Naive thymus-derived CD8-positive, alpha-beta T cell (primary cell): ENCODE measurements at regions not wholly inside any gene's neighbourhood (a gene's known extent, or its start where the extent isn't known, plus 50 kb on each side); places are given as distances from the start of the nearest gene placed in this dataset.

Source experiments
- ATAC-seq, 2 donors: fragments of 150-1000 bp; cut with Tn5 transposase in 1 of 2; sonication (Bioruptor Pico), chemical (Tn5 transposase) in 1 of 2; 1 replicate in 1 of 2; 2 replicates in 1 of 2; pipeline ENCODE4 v1.10.0; 2021; ENCODE audit warnings: mild to moderate bottlenecking in 2 of 2, moderate library complexity in 2 of 2
- POLR2A ChIA-PET: fragments of 350-600 bp; sonication (Branson Sonifier 250); formaldehyde crosslinking; loops from one replicate; lab custom pipeline; 2021; ENCODE audit warnings: antibody characterized with exemption; lab: Charles Lee
- DNase-seq, 10 donors: peaks; one replicate each; pipeline versions ENCODE4 v3.0.0 to v3.0.0-alpha.2; 2020 to 2022
- H3K27ac Mint-ChIP-seq, 10 donors: one replicate each; pipeline ENCODE4 v1.8.0; 2020 to 2022; ENCODE audit warnings: mild to moderate bottlenecking in 10 of 10, mixed read lengths in 10 of 10, moderate library complexity in 4 of 10, inconsistent platforms in 1 of 10
- H3K27me3 Mint-ChIP-seq, 5 donors: one replicate each; pipeline ENCODE4 v1.8.0; 2021 to 2022; ENCODE audit warnings: mixed read lengths in 5 of 5
- H3K36me3 Mint-ChIP-seq, 3 donors: one replicate each; pipeline ENCODE4 v1.8.0; 2020 to 2022; ENCODE audit warnings: mixed read lengths in 3 of 3, mild to moderate bottlenecking in 2 of 3, inconsistent platforms in 1 of 3
- H3K4me1 Mint-ChIP-seq, 4 donors: one replicate each; pipeline ENCODE4 v1.8.0; 2021 to 2022; ENCODE audit warnings: mixed read lengths in 4 of 4
- H3K4me3 Mint-ChIP-seq, 10 donors: one replicate each; pipeline ENCODE4 v1.8.0; 2020 to 2022; ENCODE audit warnings: mild to moderate bottlenecking in 10 of 10, mixed read lengths in 10 of 10, moderate library complexity in 6 of 10, inconsistent platforms in 1 of 10
- H3K9me3 Mint-ChIP-seq, 9 donors: one replicate each; pipeline ENCODE4 v1.8.0; 2020 to 2022; ENCODE audit warnings: mixed read lengths in 9 of 9, mild to moderate bottlenecking in 3 of 9, inconsistent platforms in 1 of 9, moderate library complexity in 1 of 9

DNA sequence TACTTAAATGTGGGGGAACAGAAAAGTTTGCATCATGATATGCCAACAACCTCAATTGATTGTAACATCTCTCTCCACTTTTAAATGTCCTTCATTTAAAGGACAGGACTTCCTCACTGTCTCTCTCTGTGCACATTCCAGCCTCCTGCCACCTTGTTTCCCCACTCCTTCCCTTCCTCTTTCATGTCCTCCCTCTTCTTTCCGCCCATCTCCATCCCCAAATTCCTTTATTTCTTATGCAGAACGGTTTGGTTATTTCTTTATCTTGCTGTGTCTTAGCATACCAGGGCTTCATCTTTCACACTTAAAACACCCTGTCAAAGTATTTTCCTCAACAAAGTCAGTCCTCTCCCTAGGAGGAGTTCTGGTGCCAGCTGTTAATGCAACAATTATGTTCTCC lies 293.8 kb downstream of the NXPE2 start:
- no peak for ATAC-seq

DNA sequence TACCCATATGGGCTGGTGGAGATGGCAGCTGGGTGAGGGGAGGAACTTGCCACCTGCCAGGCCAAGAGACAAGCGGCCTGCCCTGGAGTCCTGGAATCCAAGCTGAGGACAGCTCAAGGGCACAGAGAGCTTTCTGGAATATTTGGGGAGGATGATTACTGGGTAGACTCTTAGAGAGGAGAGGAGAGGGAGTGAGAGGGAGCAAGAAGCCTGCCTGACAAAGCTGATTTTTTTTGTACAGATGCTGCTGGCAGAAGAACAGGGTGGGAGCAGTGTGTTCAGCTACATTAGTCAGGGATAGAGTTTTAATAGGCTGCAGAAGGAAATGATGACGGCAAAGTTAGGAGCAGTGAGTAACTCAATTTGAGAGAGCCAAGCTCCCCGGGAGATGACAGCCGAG lies 299.3 kb downstream of the NXPE2 start:
- H3K36me3 Mint-ChIP-seq, result no peaks in the 10 kb centered on the region
- ATAC-seq (no peak), DNase-seq (no peak)
- no peaks in the 10 kb centered on the region for H3K4me1 Mint-ChIP-seq
- no peak overlapping the region for H3K27ac Mint-ChIP-seq
- POLR2A ChIA-PET, result no interaction called here
- H3K4me3 Mint-ChIP-seq, result no peak overlapping the region
- H3K9me3 Mint-ChIP-seq, result peaks cover 0 to 7% (median 0%) of the 10 kb centered on the region in 9 donors
- H3K27me3 Mint-ChIP-seq, result peaks cover 0 to 4% (median 0%) of the 10 kb centered on the region in 5 donors

More for the DNA sequence above, 293.8 kb downstream of the NXPE2 start:
- no peak overlapping the region for H3K27ac Mint-ChIP-seq
- POLR2A ChIA-PET, result no interaction called here
- no peak overlapping the region for H3K4me3 Mint-ChIP-seq
- no peak for DNase-seq
- peaks cover 0 to 4% (median 0%) of the 10 kb centered on the region in 9 donors for H3K9me3 Mint-ChIP-seq
- peaks cover 0 to 5% (median 0%) of the 10 kb centered on the region in 5 donors for H3K27me3 Mint-ChIP-seq
- H3K4me1 Mint-ChIP-seq, result no peaks in the 10 kb centered on the region
- H3K36me3 Mint-ChIP-seq, result no peaks in the 10 kb centered on the region

DNA sequence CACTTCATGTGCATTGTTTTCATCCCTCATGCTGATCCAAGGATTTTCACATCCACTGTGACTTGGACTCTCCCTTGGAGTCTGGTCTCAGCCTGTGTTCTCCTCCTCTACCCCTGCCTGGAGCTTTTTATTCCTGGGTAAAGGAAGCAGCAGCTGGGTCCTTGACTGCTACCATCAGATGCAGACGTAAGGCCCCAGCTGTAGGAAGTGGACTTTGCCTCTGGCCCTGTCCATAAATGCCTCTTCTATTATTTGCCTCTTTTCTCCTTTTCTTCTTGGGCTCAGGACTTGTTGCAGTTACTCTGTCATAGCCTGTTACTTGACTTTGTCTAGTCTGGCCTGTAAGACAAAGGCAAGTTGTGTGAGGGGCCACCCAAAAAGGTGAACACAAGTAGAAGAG lies 303.8 kb downstream of the NXPE2 start:
- Mint-ChIP-seq H3K4me1 (no peaks in the 10 kb centered on the region), H3K9me3 (peaks cover 0 to 7% (median 0%) of the 10 kb centered on the region in 9 donors)

DNA sequence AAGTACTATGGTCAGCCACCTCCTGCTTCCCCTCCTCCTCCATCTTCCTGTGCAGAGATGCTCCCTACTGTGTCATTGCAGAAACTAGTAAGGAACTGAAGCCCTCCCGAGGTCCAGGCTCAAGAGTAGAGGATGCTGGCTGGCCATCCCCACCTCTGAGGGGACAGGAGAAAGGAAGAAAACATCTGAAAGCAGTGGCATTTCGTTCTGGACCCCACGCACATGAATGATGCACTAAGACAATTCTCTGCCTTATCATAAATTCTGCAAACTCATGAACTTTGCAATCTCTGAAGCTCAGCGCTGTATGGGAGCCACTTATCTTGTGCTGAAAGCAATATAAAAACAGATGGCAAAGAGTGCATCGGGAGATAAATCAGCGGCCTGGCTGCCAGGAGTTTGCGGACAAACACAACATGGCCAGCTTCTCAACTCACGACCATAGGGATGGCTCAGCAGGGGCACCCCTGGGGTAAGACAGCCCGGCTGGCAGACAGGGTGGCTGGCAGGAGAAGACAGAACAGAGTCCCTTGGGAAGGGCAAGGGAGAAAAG lies 306.4 kb downstream of the NXPE2 start:
- Mint-ChIP-seq H3K4me1 (no peaks in the 10 kb centered on the region), H3K4me3 (no peak overlapping the region), H3K27me3 (peaks cover 0 to 2% (median 0%) of the 10 kb centered on the region in 5 donors), H3K27ac (no peak overlapping the region), H3K9me3 (no peaks in the 10 kb centered on the region), H3K36me3 (no peaks in the 10 kb centered on the region)
- ATAC-seq, result no peak
- POLR2A ChIA-PET, result no interaction called here
- no peak for DNase-seq

More for the DNA sequence above, 303.8 kb downstream of the NXPE2 start:
- no peaks in the 10 kb centered on the region for H3K36me3 Mint-ChIP-seq
- H3K27ac Mint-ChIP-seq, result no peak overlapping the region
- ATAC-seq (no peak), DNase-seq (no peak)
- H3K27me3 Mint-ChIP-seq, result peaks cover 0 to 4% (median 2%) of the 10 kb centered on the region in 5 donors
- POLR2A ChIA-PET, result no interaction called here
- no peak overlapping the region for H3K4me3 Mint-ChIP-seq

GRCh38 chr11:114986365-114986764 lies 308.0 kb downstream of the NXPE2 start:
- Mint-ChIP-seq H3K36me3 (no peaks in the 10 kb centered on the region), H3K4me1 (no peaks in the 10 kb centered on the region), H3K4me3 (no peak overlapping the region), H3K27ac (no peak overlapping the region), H3K9me3 (no peaks in the 10 kb centered on the region), H3K27me3 (peaks cover 0 to 2% (median 0%) of the 10 kb centered on the region in 5 donors)
- DNase-seq (no peak), ATAC-seq (no peak)
- POLR2A ChIA-PET, result no interaction called here

- POLR2A ChIA-PET, result no interaction called here
- no peak overlapping the region for H3K27ac Mint-ChIP-seq
- peaks cover 0 to 2% (median 0%) of the 10 kb centered on the region in 5 donors for H3K27me3 Mint-ChIP-seq
- no peaks in the 10 kb centered on the region for H3K36me3 Mint-ChIP-seq
- H3K4me1 Mint-ChIP-seq, result no peaks in the 10 kb centered on the region
- no peaks in the 10 kb centered on the region for H3K9me3 Mint-ChIP-seq
- ATAC-seq (no peak), DNase-seq (no peak)
- H3K4me3 Mint-ChIP-seq, result no peak overlapping the region
Measured at GRCh38 chr11:114987186-114987760, 308.9 kb downstream of the NXPE2 start.

DNA sequence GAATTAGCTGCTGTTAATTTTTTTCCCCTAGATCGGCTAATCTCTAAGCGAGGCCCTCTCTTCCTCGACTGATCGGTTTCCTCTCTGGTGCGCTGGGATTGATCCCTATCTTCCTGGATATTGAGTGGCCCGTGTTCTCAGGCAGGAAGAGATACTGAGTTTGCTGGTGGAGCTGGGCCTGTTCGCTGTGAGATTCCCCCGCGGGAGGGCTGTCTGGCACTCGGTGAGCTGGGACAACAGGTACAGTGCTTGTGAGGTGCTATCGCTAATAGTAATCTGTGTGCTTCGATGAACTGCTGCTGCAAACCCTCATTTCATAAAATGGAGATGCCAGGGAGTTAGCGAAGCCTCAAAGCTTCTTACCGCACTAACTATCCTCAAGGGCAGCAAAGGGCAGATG lies 310.3 kb downstream of the NXPE2 start:
- Mint-ChIP-seq H3K4me1 (no peaks in the 10 kb centered on the region), H3K27me3 (no peaks in the 10 kb centered on the region), H3K9me3 (no peaks in the 10 kb centered on the region), H3K36me3 (no peaks in the 10 kb centered on the region), H3K27ac (no peak overlapping the region), H3K4me3 (no peak overlapping the region)
- POLR2A ChIA-PET, result no interaction called here
- ATAC-seq, result no peak
- DNase-seq, result no peak

GRCh38 chr11:114989536-114989935 lies 311.2 kb downstream of the NXPE2 start:
- Mint-ChIP-seq H3K4me1 (no peaks in the 10 kb centered on the region), H3K27ac (no peak overlapping the region), H3K36me3 (no peaks in the 10 kb centered on the region), H3K9me3 (no peaks in the 10 kb centered on the region), H3K4me3 (no peak overlapping the region), H3K27me3 (no peaks in the 10 kb centered on the region)
- ATAC-seq (no peak), DNase-seq (no peak)
- POLR2A ChIA-PET, result no interaction called here

GRCh38 chr11:115005663-115006062 lies 327.3 kb downstream of the NXPE2 start:
- ATAC-seq (no peak), DNase-seq (no peak)
- Mint-ChIP-seq H3K4me1 (no peaks in the 10 kb centered on the region), H3K36me3 (no peaks in the 10 kb centered on the region), H3K27me3 (no peaks in the 10 kb centered on the region), H3K27ac (no peak overlapping the region), H3K9me3 (peaks cover 0 to 2% (median 0%) of the 10 kb centered on the region in 9 donors), H3K4me3 (no peak overlapping the region)
- POLR2A ChIA-PET, result no interaction called here

DNA sequence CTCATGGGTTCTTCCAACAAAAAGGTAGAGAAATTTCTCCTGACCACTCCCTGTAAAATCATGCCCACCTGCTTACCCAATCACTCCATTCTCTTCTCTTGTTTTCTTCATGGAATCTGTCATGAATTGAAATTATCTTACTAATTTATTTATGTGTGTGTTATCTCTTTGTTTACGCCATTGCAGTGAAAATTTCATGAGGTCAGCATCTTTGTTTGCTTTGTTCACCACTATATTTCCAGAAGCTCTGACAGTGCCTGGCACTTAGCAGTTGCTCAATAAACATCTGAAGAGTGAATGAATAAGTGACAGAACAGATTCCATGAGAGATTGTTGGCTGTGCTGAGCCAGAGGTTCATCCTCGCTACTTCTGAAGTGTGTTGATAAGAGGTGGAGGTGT lies 329.5 kb downstream of the NXPE2 start:
- Mint-ChIP-seq H3K27me3 (no peaks in the 10 kb centered on the region), H3K9me3 (peaks cover 0 to 3% (median 0%) of the 10 kb centered on the region in 9 donors), H3K36me3 (no peaks in the 10 kb centered on the region), H3K4me1 (no peaks in the 10 kb centered on the region), H3K4me3 (no peak overlapping the region), H3K27ac (no peak overlapping the region)
- no peak for ATAC-seq
- POLR2A ChIA-PET, result no interaction called here
- no peak for DNase-seq

GRCh38 chr11:115008799-115009198 lies 330.5 kb downstream of the NXPE2 start:
- POLR2A ChIA-PET, result no interaction called here
- Mint-ChIP-seq H3K4me3 (no peak overlapping the region), H3K27ac (no peak overlapping the region), H3K4me1 (no peaks in the 10 kb centered on the region), H3K36me3 (no peaks in the 10 kb centered on the region), H3K27me3 (peaks cover 0 to 2% (median 0%) of the 10 kb centered on the region in 5 donors), H3K9me3 (peaks cover 0 to 7% (median 0%) of the 10 kb centered on the region in 9 donors)
- DNase-seq, result no peak
- ATAC-seq, result no peak

- Mint-ChIP-seq H3K4me1 (no peaks in the 10 kb centered on the region), H3K27ac (no peak overlapping the region), H3K9me3 (peaks cover 13 to 46% (median 27%) of the 10 kb centered on the region in 9 donors), H3K36me3 (peaks cover 0 to 29% (median 0%) of the 10 kb centered on the region in 3 donors), H3K27me3 (peaks cover 0 to 11% (median 2%) of the 10 kb centered on the region in 5 donors), H3K4me3 (no peak overlapping the region)
- POLR2A ChIA-PET, result no interaction called here
- DNase-seq, result no peak
- no peak for ATAC-seq
Measured at GRCh38 chr11:115017529-115017928, 339.2 kb downstream of the NXPE2 start.

GRCh38 chr11:115030166-115030565 lies 351.8 kb downstream of the NXPE2 start:
- peaks cover 0 to 5% (median 0%) of the 10 kb centered on the region in 5 donors for H3K27me3 Mint-ChIP-seq
- no peak overlapping the region for H3K27ac Mint-ChIP-seq
- no peaks in the 10 kb centered on the region for H3K4me1 Mint-ChIP-seq
- no peak overlapping the region for H3K4me3 Mint-ChIP-seq
- POLR2A ChIA-PET, result no interaction called here
- no peak for DNase-seq
- ATAC-seq, result no peak
- H3K9me3 Mint-ChIP-seq, result peaks cover 0 to 11% (median 3%) of the 10 kb centered on the region in 9 donors
- H3K36me3 Mint-ChIP-seq, result no peaks in the 10 kb centered on the region
